GM12891 (cell line): ENCODE measurements at regions not wholly inside any gene's neighbourhood (a gene's known extent, or its start where the extent isn't known, plus 50 kb on each side); places are given as distances from the start of the nearest gene placed in this dataset.
"Not testable (repeated sequence)": the region's sequence is repeated elsewhere in the genome, so short reads cannot be mapped to it uniquely, and the experiment has no call there.

Source experiments
- PAX5 ChIP-seq: IDR thresholded peaks from 2 replicates; pipeline ENCODE4 v1.6.1; 2011; ENCODE audit warnings: low read length, moderate library complexity, mild to moderate bottlenecking; ENCODE audit not compliant: insufficient read depth, severe bottlenecking
- POLR2A ChIP-seq: IDR thresholded peaks from 2 replicates; pipeline ENCODE4 v1.6.1; 2011; ENCODE audit warnings: low read depth, low read length, control low read depth
- POLR2AphosphoS5 ChIP-seq: IDR thresholded peaks from 2 replicates; pipeline ENCODE4 v1.6.1; 2011; ENCODE audit warnings: low read depth, low read length, control low read depth
- SPI1 ChIP-seq: IDR thresholded peaks from 2 replicates; pipeline ENCODE4 v1.6.1; 2011; ENCODE audit warnings: low read depth, low read length, control low read depth

- not testable (repeated sequence) for TF ChIP-seq POLR2A, SPI1, POLR2AphosphoS5, PAX5
Measured at GRCh38 chr20:54782758-54783157, 307.4 kb downstream of the DOK5 start.
